ENCODE measurements at regions not wholly inside any gene's neighbourhood (a gene's known extent, or its start where the extent isn't known, plus 50 kb on each side); places are given as distances from the start of the nearest gene placed in this dataset.

DNA sequence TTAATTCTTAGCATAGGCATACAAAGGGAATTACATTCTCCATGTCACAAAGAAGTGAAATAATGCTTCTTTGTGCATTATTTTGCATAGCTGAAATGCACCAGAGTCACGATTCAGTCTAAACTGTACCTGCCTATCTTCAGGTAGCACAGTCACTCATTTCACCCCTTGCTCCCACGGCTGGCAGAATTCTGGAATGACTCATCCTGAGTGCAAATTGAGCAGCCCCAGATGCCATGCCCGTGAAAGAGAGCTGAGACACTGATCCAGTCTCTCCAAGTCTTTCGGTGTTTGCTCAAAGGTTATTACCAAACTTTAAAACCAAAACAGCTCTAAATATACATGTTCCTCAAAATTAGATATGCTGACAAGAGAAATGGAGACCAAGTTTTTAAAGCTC lies 168.3 kb upstream of the POU3F3 start:
- TF ChIP-seq, protein P1, sequence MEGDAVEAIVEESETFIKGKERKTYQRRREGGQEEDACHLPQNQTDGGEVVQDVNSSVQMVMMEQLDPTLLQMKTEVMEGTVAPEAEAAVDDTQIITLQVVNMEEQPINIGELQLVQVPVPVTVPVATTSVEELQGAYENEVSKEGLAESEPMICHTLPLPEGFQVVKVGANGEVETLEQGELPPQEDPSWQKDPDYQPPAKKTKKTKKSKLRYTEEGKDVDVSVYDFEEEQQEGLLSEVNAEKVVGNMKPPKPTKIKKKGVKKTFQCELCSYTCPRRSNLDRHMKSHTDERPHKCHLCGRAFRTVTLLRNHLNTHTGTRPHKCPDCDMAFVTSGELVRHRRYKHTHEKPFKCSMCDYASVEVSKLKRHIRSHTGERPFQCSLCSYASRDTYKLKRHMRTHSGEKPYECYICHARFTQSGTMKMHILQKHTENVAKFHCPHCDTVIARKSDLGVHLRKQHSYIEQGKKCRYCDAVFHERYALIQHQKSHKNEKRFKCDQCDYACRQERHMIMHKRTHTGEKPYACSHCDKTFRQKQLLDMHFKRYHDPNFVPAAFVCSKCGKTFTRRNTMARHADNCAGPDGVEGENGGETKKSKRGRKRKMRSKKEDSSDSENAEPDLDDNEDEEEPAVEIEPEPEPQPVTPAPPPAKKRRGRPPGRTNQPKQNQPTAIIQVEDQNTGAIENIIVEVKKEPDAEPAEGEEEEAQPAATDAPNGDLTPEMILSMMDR (IDR thresholded peaks at IDR 0.05; ENCODE audit: low read length): no peak
- no peak for TF ChIP-seq EZH2 (optimal IDR thresholded peaks at IDR 0.05; ENCODE audit: low read depth, low read length)

All from MM.1S (cell line).